ENCODE measurements at regions not wholly inside any gene's neighbourhood (a gene's known extent, or its start where the extent isn't known, plus 50 kb on each side); places are given as distances from the start of the nearest gene placed in this dataset.
A peak's percentile ranks its signal among the peaks of the same experiment; 100 is the strongest.

GRCh38 chr11:45456686-45457085 lies 170.5 kb upstream of the SYT13 start:
- intact Hi-C loops (cut with DNase I), result no loop called here
- no peak for DNase-seq (ENCODE audit: low spot score)
- no peak for ATAC-seq

- ATAC-seq, result no peak
- DNase-seq (ENCODE audit: low spot score), result no peak
- intact Hi-C loops (cut with DNase I), result no loop called here
Observed at GRCh38 chr11:45455536-45455935, 169.4 kb upstream of the SYT13 start.

GRCh38 chr11:45454917-45455401 lies 168.8 kb upstream of the SYT13 start:
- no peak for DNase-seq (ENCODE audit: low spot score)
- intact Hi-C loops (cut with DNase I), result no loop called here
- ATAC-seq, result no peak

GRCh38 chr11:45453721-45454120 lies 167.6 kb upstream of the SYT13 start:
- DNase-seq (ENCODE audit: low spot score), result no peak
- ATAC-seq, result no peak
- intact Hi-C loops (cut with DNase I), result no loop called here

- DNase-seq (ENCODE audit: low spot score), result no peak
- ATAC-seq, result no peak
- intact Hi-C loops (cut with DNase I), result no loop called here
Observed at GRCh38 chr11:45451766-45452440, 165.8 kb upstream of the SYT13 start.

GRCh38 chr11:45450189-45450588 lies 164.0 kb upstream of the SYT13 start:
- ATAC-seq, result peak; percentile 66
- intact Hi-C loops (cut with DNase I), result no loop called here
- DNase-seq (ENCODE audit: low spot score), result no peak

- intact Hi-C loops (cut with DNase I), result no loop called here
- no peak for DNase-seq (ENCODE audit: low spot score)
- no peak for ATAC-seq
Observed at GRCh38 chr11:45449036-45449601, 163.0 kb upstream of the SYT13 start.

GRCh38 chr11:45448561-45448960 lies 162.4 kb upstream of the SYT13 start:
- intact Hi-C loops (cut with DNase I), result no loop called here
- no peak for DNase-seq (ENCODE audit: low spot score)
- ATAC-seq, result no peak

- no peak for DNase-seq (ENCODE audit: low spot score)
- intact Hi-C loops (cut with DNase I), result no loop called here
Observed at GRCh38 chr11:45446998-45447397, 160.9 kb upstream of the SYT13 start.

GRCh38 chr11:45446434-45446833 lies 160.3 kb upstream of the SYT13 start:
- ATAC-seq, result no peak
- DNase-seq (ENCODE audit: low spot score), result no peak
- intact Hi-C loops (cut with DNase I), result no loop called here

More at GRCh38 chr11:45446998-45447397, 160.9 kb upstream of the SYT13 start:
- no peak for ATAC-seq

- DNase-seq (ENCODE audit: low spot score) (no peak), ATAC-seq (no peak)
- intact Hi-C loops (cut with DNase I), result no loop called here
Observed at GRCh38 chr11:45444796-45445195, 158.7 kb upstream of the SYT13 start.

GRCh38 chr11:45440111-45440510 lies 154.0 kb upstream of the SYT13 start:
- no peak for ATAC-seq
- intact Hi-C loops (cut with DNase I), result no loop called here
- no peak for DNase-seq (ENCODE audit: low spot score)

- no peak for ATAC-seq
- intact Hi-C loops (cut with DNase I), result no loop called here
- no peak for DNase-seq (ENCODE audit: low spot score)
Observed at GRCh38 chr11:45436966-45437365, 150.8 kb upstream of the SYT13 start.

GRCh38 chr11:45436118-45436517 lies 150.0 kb upstream of the SYT13 start:
- ATAC-seq (no peak), DNase-seq (ENCODE audit: low spot score) (no peak)
- intact Hi-C loops (cut with DNase I), result no loop called here

GRCh38 chr11:45435706-45436105 lies 149.6 kb upstream of the SYT13 start:
- intact Hi-C loops (cut with DNase I), result no loop called here
- no peak for ATAC-seq

GRCh38 chr11:45432910-45433309 lies 146.8 kb upstream of the SYT13 start:
- DNase-seq (ENCODE audit: low spot score) (no peak), ATAC-seq (no peak)
- intact Hi-C loops (cut with DNase I), result no loop called here

More at GRCh38 chr11:45435706-45436105, 149.6 kb upstream of the SYT13 start:
- DNase-seq (ENCODE audit: low spot score), result no peak

- intact Hi-C loops (cut with DNase I), result no loop called here
- no peak for ATAC-seq
Observed at GRCh38 chr11:45432100-45432499, 146.0 kb upstream of the SYT13 start.

GRCh38 chr11:45431046-45432018 lies 145.2 kb upstream of the SYT13 start:
- no peak for DNase-seq (ENCODE audit: low spot score)
- intact Hi-C loops (cut with DNase I), result no loop called here
- no peak for ATAC-seq

More at GRCh38 chr11:45432100-45432499, 146.0 kb upstream of the SYT13 start:
- DNase-seq (ENCODE audit: low spot score), result no peak

- DNase-seq (ENCODE audit: low spot score), result no peak
- ATAC-seq, result no peak
- intact Hi-C loops (cut with DNase I), result no loop called here
Observed at GRCh38 chr11:45430361-45430760, 144.2 kb upstream of the SYT13 start.

GRCh38 chr11:45429719-45430118 lies 143.6 kb upstream of the SYT13 start:
- DNase-seq (ENCODE audit: low spot score) (no peak), ATAC-seq (no peak)
- intact Hi-C loops (cut with DNase I), result no loop called here

All from sciatic nerve (tissue), 2 donors.